Glomerular visceral epithelial cell (primary cell): ENCODE measurements at regions not wholly inside any gene's neighbourhood (a gene's known extent, or its start where the extent isn't known, plus 50 kb on each side); places are given as distances from the start of the nearest gene placed in this dataset.
"Not testable (repeated sequence)": the region's sequence is repeated elsewhere in the genome, so short reads cannot be mapped to it uniquely, and the experiment has no call there.

Experiments used
- DNase-seq: peaks from one replicate; pipeline ENCODE4 v3.0.0-alpha.2; 2016; ENCODE audit errors: extremely low spot score

- no peak for DNase-seq
These were observed 188.4 kb downstream of the PAH start for GRCh38 chr12:102728506-102729242.

DNA sequence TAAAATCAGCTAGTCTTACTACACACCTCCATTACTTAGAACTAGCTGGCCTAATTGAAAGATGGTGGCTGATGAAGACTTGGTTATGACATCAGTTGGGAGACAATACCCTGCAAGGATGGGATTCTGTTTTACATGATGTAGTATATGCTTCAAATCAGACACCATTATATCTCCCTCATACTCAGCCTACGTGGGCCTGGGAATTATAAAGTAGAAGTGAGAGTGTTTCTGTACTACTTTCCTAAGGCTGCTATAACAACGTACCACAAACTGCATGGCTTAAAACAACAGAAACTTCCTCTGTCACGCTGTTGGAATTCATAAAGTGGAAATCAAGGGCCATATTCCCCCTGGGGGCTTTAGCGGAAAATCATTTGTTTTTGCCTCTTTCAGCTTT, 190.4 kb downstream of the PAH start:
- no peak for DNase-seq

GRCh38 chr12:102722147-102722546, 194.9 kb downstream of the PAH start:
- no peak for DNase-seq

GRCh38 chr12:102708108-102708507, 208.9 kb downstream of the PAH start:
- no peak for DNase-seq

DNA sequence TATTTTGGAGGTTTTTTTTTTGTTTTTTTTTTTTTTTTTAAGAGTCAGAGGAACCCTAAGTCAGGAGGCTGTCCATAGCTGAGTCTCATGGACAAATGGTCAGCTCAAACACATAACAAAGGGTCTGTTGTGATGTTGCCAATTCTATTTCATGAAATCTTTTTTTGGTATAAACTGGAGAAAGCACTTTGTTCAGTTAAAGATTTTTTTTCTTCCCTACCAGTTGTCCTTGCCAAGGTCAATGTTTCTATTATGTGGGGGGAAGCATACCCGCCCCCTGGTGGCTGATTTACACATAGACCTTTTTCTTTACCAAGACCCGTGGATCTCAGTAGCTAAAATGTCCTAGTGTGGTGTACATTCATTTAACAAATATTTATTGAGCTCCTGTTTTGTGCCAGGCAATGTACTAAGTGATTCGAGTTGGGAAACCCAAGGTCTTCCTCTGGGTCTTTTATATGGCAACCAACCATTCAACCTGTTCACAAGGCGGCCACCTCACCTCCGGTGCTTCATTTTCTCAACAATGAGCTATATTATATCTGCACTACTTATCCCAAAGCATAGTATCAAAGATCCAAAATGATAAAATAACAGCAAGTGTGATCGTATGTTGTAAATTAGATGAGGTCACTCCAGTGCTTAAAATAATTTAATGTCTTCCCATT, 214.5 kb downstream of the PAH start:
- DNase-seq: peak; percentile 57

- DNase-seq: no peak
These were observed 215.7 kb upstream of the IGF1 start for GRCh38 chr12:102696045-102696444.

- no peak for DNase-seq
These were observed 214.5 kb upstream of the IGF1 start for GRCh38 chr12:102694903-102695302.

DNA sequence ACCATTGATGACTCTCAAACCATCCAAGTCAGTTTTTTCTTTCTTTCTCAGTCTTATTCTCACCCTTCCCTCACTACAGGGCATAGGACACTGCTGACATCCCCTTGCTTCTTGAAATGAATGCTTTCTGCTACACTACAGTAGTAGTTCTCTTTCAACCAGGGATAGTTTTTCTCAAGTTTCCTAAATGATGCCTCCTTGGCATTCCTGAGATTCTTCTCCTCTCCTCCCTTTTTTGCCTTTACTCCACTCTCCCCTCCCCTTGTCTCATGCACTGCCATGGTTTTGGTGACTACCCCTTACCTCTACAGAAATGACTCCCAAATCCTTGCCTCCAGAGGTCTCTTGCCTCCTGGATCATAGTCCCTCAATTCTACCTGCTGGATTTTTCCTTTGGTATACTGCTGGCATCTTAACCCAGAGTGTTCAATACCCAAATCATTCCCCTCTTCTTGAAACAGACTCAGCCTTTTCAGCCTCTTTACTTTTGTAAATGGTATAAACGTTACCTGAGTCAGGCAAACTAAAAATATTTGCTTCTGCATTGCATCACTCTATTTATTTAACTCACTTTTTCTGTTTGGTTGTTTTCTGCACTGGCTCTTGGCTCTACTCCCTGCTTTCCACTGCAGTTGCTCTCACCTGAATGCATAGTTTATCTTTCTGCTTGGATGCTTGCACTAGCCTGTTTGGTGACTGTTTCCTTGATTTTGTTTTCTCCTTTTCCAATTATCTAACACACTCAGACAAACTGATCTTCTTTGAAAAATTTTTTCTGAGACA, 211.6 kb upstream of the IGF1 start:
- no peak for DNase-seq

DNA sequence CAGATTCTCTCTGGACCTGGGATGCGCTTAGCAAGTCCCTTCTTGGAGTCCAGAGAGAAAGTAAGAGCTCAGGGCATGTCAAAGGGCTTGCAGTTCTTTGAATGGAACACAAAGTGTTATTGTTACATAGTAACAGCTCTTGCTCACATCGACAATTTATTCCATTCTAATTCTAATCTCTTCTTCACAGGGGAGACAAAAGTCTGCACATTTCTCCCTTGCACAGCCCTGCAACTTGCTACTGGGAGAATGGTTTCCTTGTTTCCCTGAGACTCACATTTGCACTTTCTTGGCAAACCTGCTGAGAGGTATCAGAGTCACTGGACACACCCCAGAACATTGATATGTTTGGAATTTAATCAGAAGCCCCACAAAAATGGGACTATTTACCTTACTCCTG, 209.9 kb upstream of the IGF1 start:
- no peak for DNase-seq

DNA sequence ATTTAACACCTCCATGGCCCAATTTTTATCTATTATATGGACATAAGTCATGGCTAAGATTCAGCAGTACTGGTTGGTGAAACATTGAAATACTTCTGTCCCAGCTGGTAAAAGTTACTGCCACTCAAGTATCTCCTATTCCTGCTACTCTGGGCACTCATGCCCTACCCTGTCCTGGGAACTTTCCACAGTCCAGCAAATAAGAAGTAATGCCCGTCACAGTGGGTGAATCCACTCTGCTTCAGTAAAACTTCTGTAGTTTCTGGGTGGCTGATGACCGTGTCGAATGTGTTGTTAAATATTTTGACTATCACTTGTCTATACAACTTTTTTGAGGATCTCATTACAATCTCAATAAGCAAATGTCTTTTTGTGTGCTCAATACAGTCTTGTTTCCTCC, 209.3 kb upstream of the IGF1 start:
- no peak for DNase-seq

DNA sequence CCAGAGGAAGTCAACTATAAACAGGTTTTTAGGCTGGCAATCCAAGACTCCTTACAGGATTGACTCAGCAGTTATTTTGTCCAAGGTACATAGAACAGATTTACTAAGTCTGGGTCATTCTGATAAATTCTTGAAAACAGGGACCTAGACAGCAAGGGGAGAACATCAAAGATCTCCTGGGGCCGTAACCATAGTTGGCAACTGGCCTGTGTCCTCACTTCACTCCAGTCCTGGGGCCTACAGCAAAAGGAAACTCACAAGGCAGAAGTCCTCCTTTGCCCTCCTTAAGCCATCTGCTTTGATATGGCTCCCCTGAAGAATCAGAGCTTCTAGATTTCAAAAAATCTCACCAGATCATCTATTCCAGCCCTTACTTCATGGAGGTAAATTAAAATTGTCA, 207.2 kb upstream of the IGF1 start:
- DNase-seq: no peak

DNA sequence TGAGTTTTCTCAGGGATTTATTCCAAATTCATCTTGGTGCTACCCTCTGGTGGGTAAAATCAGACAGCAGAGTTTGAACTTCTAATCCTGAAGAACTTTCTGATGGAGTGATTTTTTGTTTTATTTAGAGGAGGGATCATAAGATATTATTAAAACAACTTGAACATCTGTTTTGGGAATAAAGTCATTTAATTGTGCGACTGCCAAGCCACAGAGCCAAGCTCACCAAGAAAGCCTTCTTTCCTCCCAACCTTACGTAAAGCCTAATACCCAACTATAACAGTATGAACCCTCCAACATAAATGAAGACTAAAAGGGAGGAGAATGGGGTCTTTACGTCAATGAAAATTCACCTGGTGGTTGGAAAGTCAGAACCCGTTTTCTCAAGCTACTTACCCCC, 205.5 kb upstream of the IGF1 start:
- DNase-seq: no peak

DNA sequence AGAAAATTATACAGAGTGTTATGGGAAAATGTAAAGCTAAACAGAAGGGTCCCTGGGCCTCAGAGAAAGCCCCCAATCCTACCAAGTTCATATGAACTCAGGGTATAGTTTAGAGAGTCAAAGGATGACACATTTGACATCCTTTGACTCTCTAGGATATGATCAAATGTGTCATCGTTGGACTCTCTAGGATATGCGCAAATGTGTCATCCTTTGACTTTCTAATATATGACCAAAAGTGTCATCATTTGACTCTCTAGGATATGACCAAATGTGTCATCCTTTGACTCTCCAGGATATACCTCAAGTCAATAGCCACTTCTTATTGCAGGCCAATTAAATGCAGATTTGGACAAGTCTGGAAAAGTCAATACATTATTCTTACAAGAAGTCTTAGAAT, 204.8 kb upstream of the IGF1 start:
- no peak for DNase-seq

DNA sequence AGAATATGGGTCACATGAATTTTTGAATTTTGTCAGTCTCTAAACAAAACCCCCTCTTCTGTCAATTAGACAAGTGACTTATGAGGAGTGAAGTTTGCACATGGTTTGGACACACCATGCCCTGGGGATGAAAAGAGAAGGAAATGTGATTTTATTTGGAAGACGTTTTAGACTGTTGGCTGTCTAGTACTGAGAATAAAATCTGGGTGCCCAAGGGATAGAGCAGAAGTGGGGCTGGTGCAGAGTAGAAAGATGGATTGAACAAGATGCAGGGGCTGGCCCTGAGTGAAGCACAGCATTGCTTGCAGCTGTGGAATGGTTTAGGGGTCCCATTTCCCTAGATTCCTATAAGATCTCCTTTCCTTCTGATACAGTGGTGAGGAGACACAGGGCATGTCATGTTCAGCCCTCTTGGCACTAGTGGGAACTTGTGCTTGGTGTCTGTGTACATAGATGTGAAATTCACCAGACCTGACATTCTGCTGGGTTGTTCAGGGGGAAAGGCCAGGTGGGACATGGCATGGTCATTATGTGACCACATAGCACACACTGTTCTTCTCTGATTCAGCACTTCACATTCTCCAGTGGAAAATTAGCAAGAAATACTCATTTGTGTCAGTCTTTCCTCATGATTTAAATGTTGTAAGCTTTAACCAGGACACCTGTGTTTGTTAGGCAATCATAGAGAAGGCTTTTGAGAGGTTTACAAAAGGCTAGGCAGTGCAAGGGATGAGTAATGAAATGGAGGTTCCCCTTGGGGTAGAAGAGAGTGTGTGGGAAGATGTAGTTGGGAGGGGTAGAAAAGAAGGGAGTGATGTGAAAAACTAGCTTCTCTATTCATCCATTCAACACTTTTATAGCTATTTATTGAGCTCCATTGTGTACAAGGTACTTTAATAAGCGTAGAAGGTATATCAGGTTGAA, 202.3 kb upstream of the IGF1 start:
- DNase-seq: no peak

GRCh38 chr12:102681747-102682146, 201.4 kb upstream of the IGF1 start:
- DNase-seq: no peak

GRCh38 chr12:102681309-102681708, 200.9 kb upstream of the IGF1 start:
- DNase-seq: no peak

- DNase-seq: no peak
These were observed 199.9 kb upstream of the IGF1 start for GRCh38 chr12:102680304-102680703.

DNA sequence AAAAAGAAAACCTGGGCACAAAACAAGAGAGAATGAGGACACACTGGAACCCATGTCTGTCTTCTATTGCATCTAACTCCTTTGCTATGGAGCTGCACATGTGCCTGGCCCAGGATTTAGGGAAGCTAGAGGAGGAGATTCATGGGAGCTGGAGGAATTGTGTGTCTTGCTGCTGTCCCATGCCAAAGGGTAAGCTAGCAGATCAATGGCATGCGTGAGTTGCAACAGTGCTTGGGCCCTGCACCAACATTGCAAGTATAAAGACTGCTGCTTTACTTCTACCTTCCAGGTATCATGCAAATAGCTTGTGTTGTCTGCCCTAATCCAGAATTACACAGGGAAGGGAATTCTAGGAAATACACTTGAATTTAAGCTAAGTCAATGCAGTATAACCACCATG, 196.4 kb upstream of the IGF1 start:
- DNase-seq: no peak

DNA sequence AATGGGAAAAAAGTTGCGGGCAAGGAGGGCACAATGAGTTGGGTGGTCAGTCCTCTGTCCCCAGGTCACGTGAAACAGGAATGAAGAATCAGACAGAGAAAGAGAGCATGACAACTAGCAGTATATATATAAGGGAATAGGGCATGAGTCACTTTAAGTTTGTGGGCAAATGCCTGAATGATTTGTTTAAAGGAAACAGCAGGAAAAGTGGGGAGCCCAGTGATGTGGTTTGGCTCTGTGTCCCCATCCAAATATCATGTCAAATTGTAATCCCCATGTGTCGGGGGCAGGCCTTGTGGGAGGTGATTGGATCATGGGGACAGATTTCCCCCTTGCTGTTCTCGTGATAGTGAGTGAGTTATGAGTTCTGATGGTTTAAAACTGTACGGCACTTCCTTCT, 195.3 kb upstream of the IGF1 start:
- DNase-seq: peak; percentile 49

DNA sequence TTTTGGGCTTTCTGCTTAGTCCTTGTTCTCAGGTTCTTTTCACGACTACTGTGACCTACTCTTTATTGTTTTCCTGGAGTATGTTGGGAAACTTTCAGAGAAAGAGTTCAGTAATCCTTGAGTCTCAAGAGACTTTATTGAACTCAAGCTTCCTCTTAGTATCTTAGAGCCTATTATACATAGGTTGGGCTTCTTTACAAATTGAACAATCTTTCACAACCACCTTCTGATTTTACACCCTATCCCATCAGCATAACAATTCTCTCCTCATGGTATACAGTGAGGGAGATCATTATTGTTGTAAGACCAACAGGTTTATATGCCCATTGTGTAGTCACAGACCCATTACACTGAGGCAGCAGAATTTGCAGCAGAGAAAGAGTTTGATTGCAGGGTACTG, 193.2 kb upstream of the IGF1 start:
- DNase-seq: no peak

- DNase-seq: not testable (repeated sequence)
These were observed 191.8 kb upstream of the IGF1 start for GRCh38 chr12:102672212-102672611.

GRCh38 chr12:102669056-102669455, 188.7 kb upstream of the IGF1 start:
- DNase-seq: no peak
